CD14-positive monocyte (primary cell): ENCODE measurements at regions not wholly inside any gene's neighbourhood (a gene's known extent, or its start where the extent isn't known, plus 50 kb on each side); places are given as distances from the start of the nearest gene placed in this dataset.

Source experiments
- DNase-seq, 3 donors: peaks; one replicate each; pipeline ENCODE4 v3.0.0-alpha.2; 2011 to 2022
- H2AFZ ChIP-seq: 2 replicates; pipeline ENCODE4 v1.6.0; 2012; ENCODE audit warnings: mild to moderate bottlenecking, low read depth, low read length, inconsistent platforms; ENCODE audit not compliant: insufficient read depth, poor library complexity, severe bottlenecking
- H3K27ac ChIP-seq, 2 donors: 1 replicate in 1 of 2; 2 replicates in 1 of 2; pipeline ENCODE4 v1.5.1; 2012 to 2013; ENCODE audit warnings: low read length in 2 of 2, control low read depth in 1 of 2, inconsistent platforms in 1 of 2, low read depth in 1 of 2, mild to moderate bottlenecking in 1 of 2
- H3K27me3 ChIP-seq, 2 donors: one replicate each; pipeline versions ENCODE4 v1.6.0 to v1.6.1; 2011 to 2013; ENCODE audit warnings: low read length in 2 of 2; ENCODE audit not compliant: control insufficient read depth in 2 of 2, insufficient read depth in 2 of 2
- H3K36me3 ChIP-seq, 2 donors: replicated peaks in 1 of 2; 1 replicate in 1 of 2; 2 replicates in 1 of 2; pipeline versions ENCODE4 v1.5.1 to v1.6.1; 2012 to 2013; ENCODE audit warnings: low read length in 2 of 2, control low read depth in 1 of 2, inconsistent platforms in 1 of 2, mild to moderate bottlenecking in 1 of 2; ENCODE audit not compliant: insufficient read depth in 2 of 2, control insufficient read depth in 1 of 2
- H3K4me1 ChIP-seq, 2 donors: 1 replicate in 1 of 2; 2 replicates in 1 of 2; pipeline versions ENCODE4 v1.5.1 to v1.6.1; 2012 to 2013; ENCODE audit warnings: low read length in 2 of 2, control low read depth in 1 of 2, inconsistent platforms in 1 of 2, mild to moderate bottlenecking in 1 of 2, moderate library complexity in 1 of 2; ENCODE audit not compliant: insufficient read depth in 2 of 2, control insufficient read depth in 1 of 2
- H3K4me2 ChIP-seq: replicated peaks from 2 replicates; pipeline ENCODE3; 2012; ENCODE audit warnings: low read length, moderate library complexity, mild to moderate bottlenecking; ENCODE audit not compliant: poor library complexity, severe bottlenecking; ENCODE audit errors: extremely low read depth
- H3K4me3 ChIP-seq, 3 experiments: fragments of 200-600 bp in 1 of 3; sonication (generic) in 1 of 3; replicated peaks in 1 of 3; 1 replicate in 2 of 3; 2 replicates in 1 of 3; pipeline ENCODE4 v1.5.1; 2011 to 2013; ENCODE audit warnings: low read length in 3 of 3, mild to moderate bottlenecking in 3 of 3, control low read depth in 2 of 3, low read depth in 2 of 3, inconsistent platforms in 1 of 3, moderate library complexity in 1 of 3
- H3K79me2 ChIP-seq: 2 replicates; pipeline ENCODE4 v1.6.0; 2012; ENCODE audit warnings: mild to moderate bottlenecking, control low read depth, inconsistent platforms, low read length, moderate library complexity; ENCODE audit not compliant: insufficient read depth
- H3K9ac ChIP-seq: 2 replicates; pipeline ENCODE4 v1.6.0; 2017; ENCODE audit warnings: low read length, mild to moderate bottlenecking; ENCODE audit not compliant: insufficient read depth, poor library complexity, severe bottlenecking
- H3K9me3 ChIP-seq, 2 donors: replicated peaks in 1 of 2; 1 replicate in 1 of 2; 2 replicates in 1 of 2; pipeline versions ENCODE4 v1.5.1 to v1.6.1; 2012 to 2013; ENCODE audit warnings: low read length in 2 of 2, control low read depth in 1 of 2; ENCODE audit not compliant: control insufficient read depth in 1 of 2, insufficient read depth in 1 of 2
- H4K20me1 ChIP-seq: 2 replicates; pipeline ENCODE4 v1.6.0; 2012; ENCODE audit warnings: mild to moderate bottlenecking, low read length, control low read depth, moderate library complexity; ENCODE audit not compliant: insufficient read depth
- H3K27ac Mint-ChIP-seq, 7 donors: one replicate each; pipeline ENCODE4 v1.8.0; 2020; ENCODE audit warnings: mild to moderate bottlenecking in 7 of 7, mixed read lengths in 7 of 7, moderate library complexity in 6 of 7, inconsistent platforms in 2 of 7
- H3K27me3 Mint-ChIP-seq, 3 donors: one replicate each; pipeline ENCODE4 v1.8.0; 2021 to 2022; ENCODE audit warnings: low read depth in 3 of 3, mild to moderate bottlenecking in 3 of 3, mixed read lengths in 3 of 3, moderate library complexity in 3 of 3, inconsistent platforms in 1 of 3
- H3K36me3 Mint-ChIP-seq, 2 donors: one replicate each; pipeline ENCODE4 v1.8.0; 2020; ENCODE audit warnings: mixed read lengths in 2 of 2, inconsistent platforms in 1 of 2, mild to moderate bottlenecking in 1 of 2
- H3K4me1 Mint-ChIP-seq: one replicate; pipeline ENCODE4 v1.8.0; 2020; ENCODE audit warnings: mild to moderate bottlenecking, mixed read lengths
- H3K4me3 Mint-ChIP-seq, 2 donors: one replicate each; pipeline ENCODE4 v1.8.0; 2020; ENCODE audit warnings: mild to moderate bottlenecking in 2 of 2, mixed read lengths in 2 of 2, moderate library complexity in 1 of 2
- H3K9me3 Mint-ChIP-seq, 7 donors: one replicate each; pipeline ENCODE4 v1.8.0; 2020 to 2022; ENCODE audit warnings: mixed read lengths in 7 of 7, mild to moderate bottlenecking in 6 of 7, moderate library complexity in 6 of 7, inconsistent platforms in 2 of 7
- WGBS: methylation state at CpG from one replicate; pipeline ENCODE4 v1.1.5; 2013; ENCODE audit warnings: missing lambda C conversion rate; ENCODE audit not compliant: insufficient coverage; 5-methylcytosine and 5-hydroxymethylcytosine counted together
- intact Hi-C, 2 donors: fragments of 100-400 bp; cut with micrococcal nuclease; formaldehyde crosslinking; loops; one replicate each; pipeline versions ENCODE4 v1.15.0 to v1.15.1; 2023
- TF ChIP-seq, protein P1 (sequence below): fragments of 200-600 bp; IDR thresholded peaks from one replicate; pipeline ENCODE4 v1.8.0; 2022; ENCODE audit warnings: antibody characterized with exemption, mild to moderate bottlenecking

- TF ChIP-seq, protein P1, sequence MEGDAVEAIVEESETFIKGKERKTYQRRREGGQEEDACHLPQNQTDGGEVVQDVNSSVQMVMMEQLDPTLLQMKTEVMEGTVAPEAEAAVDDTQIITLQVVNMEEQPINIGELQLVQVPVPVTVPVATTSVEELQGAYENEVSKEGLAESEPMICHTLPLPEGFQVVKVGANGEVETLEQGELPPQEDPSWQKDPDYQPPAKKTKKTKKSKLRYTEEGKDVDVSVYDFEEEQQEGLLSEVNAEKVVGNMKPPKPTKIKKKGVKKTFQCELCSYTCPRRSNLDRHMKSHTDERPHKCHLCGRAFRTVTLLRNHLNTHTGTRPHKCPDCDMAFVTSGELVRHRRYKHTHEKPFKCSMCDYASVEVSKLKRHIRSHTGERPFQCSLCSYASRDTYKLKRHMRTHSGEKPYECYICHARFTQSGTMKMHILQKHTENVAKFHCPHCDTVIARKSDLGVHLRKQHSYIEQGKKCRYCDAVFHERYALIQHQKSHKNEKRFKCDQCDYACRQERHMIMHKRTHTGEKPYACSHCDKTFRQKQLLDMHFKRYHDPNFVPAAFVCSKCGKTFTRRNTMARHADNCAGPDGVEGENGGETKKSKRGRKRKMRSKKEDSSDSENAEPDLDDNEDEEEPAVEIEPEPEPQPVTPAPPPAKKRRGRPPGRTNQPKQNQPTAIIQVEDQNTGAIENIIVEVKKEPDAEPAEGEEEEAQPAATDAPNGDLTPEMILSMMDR, result no peak
- Histone ChIP-seq H3K27ac (no peak overlapping the region), H3K4me3 (no peak overlapping the region), H3K27me3 (no peaks in the 10 kb centered on the region), H3K4me2 (no peak overlapping the region), H2AFZ (no peak overlapping the region), H3K36me3 (no peaks in the 10 kb centered on the region), H3K9ac (no peak overlapping the region), H4K20me1 (no peaks in the 10 kb centered on the region), H3K9me3 (no peaks in the 10 kb centered on the region), H3K4me1 (no peaks in the 10 kb centered on the region), H3K79me2 (no peaks in the 10 kb centered on the region)
- H3K27me3 Mint-ChIP-seq, result peaks cover 0 to 5% (median 4%) of the 10 kb centered on the region in 3 donors
- 95% methylated on average over 2 of the region's 2 CpGs for WGBS
- no peak for DNase-seq
- intact Hi-C loops, result no loop called here
- no peaks in the 10 kb centered on the region for H3K36me3 Mint-ChIP-seq
- no peak overlapping the region for H3K4me3 Mint-ChIP-seq
- peaks cover 0 to 2% (median 0%) of the 10 kb centered on the region in 7 donors for H3K9me3 Mint-ChIP-seq
- H3K4me1 Mint-ChIP-seq, result no peaks in the 10 kb centered on the region
- H3K27ac Mint-ChIP-seq, result no peak overlapping the region
These were observed 72.1 kb downstream of the ZNF648 start for GRCh38 chr1:181989261-181989920.

- Histone ChIP-seq H3K4me2 (no peak overlapping the region), H3K4me3 (no peak overlapping the region), H2AFZ (no peak overlapping the region), H4K20me1 (no peaks in the 10 kb centered on the region), H3K27me3 (no peaks in the 10 kb centered on the region), H3K27ac (no peak overlapping the region), H3K36me3 (no peaks in the 10 kb centered on the region), H3K4me1 (no peaks in the 10 kb centered on the region), H3K79me2 (no peaks in the 10 kb centered on the region), H3K9ac (no peak overlapping the region), H3K9me3 (no peaks in the 10 kb centered on the region)
- intact Hi-C loops, result no loop called here
- DNase-seq, result no peak
- Mint-ChIP-seq H3K36me3 (no peaks in the 10 kb centered on the region), H3K4me1 (no peaks in the 10 kb centered on the region), H3K4me3 (no peak overlapping the region), H3K9me3 (peaks cover 0 to 2% (median 0%) of the 10 kb centered on the region in 7 donors), H3K27me3 (peaks cover 4 to 5% (median 5%) of the 10 kb centered on the region in 3 donors), H3K27ac (no peak overlapping the region)
- TF ChIP-seq, protein P1, result no peak
- WGBS, result no CpG with 5 or more reads among the region's 2 CpGs
These were observed 73.5 kb downstream of the ZNF648 start for GRCh38 chr1:181987996-181988395.
